HL-60 (cell line): ENCODE measurements at regions not wholly inside any gene's neighbourhood (a gene's known extent, or its start where the extent isn't known, plus 50 kb on each side); places are given as distances from the start of the nearest gene placed in this dataset.

Experiments
- CTCF ChIP-seq: IDR thresholded peaks from one replicate; pipeline ENCODE4 v1.5.1; 2011; ENCODE audit warnings: low read length, control low read depth, inconsistent platforms; ENCODE audit not compliant: insufficient read depth
- POLR2AphosphoS5 ChIP-seq: IDR thresholded peaks from 2 replicates; pipeline ENCODE4 v1.6.1; 2012; ENCODE audit warnings: low read depth

- TF ChIP-seq CTCF (no peak), POLR2AphosphoS5 (no peak)
These were observed 182.7 kb downstream of the UBE2E3 start for GRCh38 chr2:181163139-181163538.
